ENCODE measurements at regions not wholly inside any gene's neighbourhood (a gene's known extent, or its start where the extent isn't known, plus 50 kb on each side); places are given as distances from the start of the nearest gene placed in this dataset.

GRCh38 chr3:181174676-181175233, 185.2 kb upstream of the DNAJC19 start:
- FAIRE-seq (no peak), DNase-seq (ENCODE audit: low read depth) (no peak)
- Histone ChIP-seq H3K27me3 (ENCODE audit: control insufficient read depth, insufficient read depth, low read length) (no peaks in the 10 kb centered on the region), H3K36me3 (ENCODE audit: control insufficient read depth, insufficient read depth, low read length) (no peaks in the 10 kb centered on the region), H3K4me3 (ENCODE audit: low read depth, low read length) (no peak overlapping the region)
- no peak for TF ChIP-seq CTCF (IDR thresholded peaks at IDR 0.05; ENCODE audit: insufficient read depth, low read length, severe bottlenecking)

DNA sequence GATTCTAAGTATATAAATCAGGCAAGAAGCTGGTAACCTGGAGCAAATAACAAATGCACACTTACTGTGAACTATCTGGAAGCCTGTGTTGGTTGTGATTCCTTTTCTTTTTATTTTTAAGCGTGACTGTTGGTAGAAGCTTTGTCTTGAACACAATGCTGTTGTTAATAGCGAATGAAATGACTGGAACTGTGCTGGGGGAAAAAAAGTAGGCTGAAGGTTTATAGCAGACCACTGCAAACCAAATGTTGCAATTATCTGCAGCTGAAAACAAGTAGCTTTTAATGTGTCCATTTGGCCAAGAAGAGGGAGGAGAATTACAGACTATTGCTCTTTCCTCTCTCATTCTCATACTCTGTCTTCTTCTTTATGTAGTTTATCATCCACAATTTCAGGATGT, 184.5 kb upstream of the DNAJC19 start:
- no peaks in the 10 kb centered on the region for H3K27me3 ChIP-seq (ENCODE audit: control insufficient read depth, insufficient read depth, low read length)
- DNase-seq (ENCODE audit: low read depth): no peak
- H3K36me3 ChIP-seq (ENCODE audit: control insufficient read depth, insufficient read depth, low read length): no peaks in the 10 kb centered on the region
- no peak overlapping the region for H3K4me3 ChIP-seq (ENCODE audit: low read depth, low read length)
- no peak for FAIRE-seq
- no peak for TF ChIP-seq CTCF (IDR thresholded peaks at IDR 0.05; ENCODE audit: insufficient read depth, low read length, severe bottlenecking)

DNA sequence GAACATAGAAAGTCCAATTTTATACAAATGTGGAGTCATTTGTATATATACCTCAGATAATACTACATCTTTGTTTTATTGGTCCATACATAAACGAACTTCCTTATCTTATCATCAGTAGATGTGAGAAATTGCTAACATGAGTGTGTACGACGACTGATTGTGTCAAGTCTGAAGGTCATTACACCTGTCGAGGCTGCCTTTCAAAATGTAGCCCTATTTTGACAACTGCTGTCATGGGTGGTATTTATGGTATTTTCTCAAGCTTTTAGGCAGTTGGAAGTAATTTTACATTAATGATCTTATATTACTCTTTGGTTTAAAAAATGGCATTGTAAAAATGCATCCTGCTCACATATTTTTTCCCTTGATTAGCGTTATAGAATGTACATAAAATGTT, 183.7 kb upstream of the DNAJC19 start:
- FAIRE-seq (no peak), DNase-seq (ENCODE audit: low read depth) (no peak)
- Histone ChIP-seq H3K36me3 (ENCODE audit: control insufficient read depth, insufficient read depth, low read length) (no peaks in the 10 kb centered on the region), H3K4me3 (ENCODE audit: low read depth, low read length) (no peak overlapping the region), H3K27me3 (ENCODE audit: control insufficient read depth, insufficient read depth, low read length) (no peaks in the 10 kb centered on the region)
- TF ChIP-seq CTCF (IDR thresholded peaks at IDR 0.05; ENCODE audit: insufficient read depth, low read length, severe bottlenecking): no peak

- no peak for TF ChIP-seq CTCF (IDR thresholded peaks at IDR 0.05; ENCODE audit: insufficient read depth, low read length, severe bottlenecking)
- Histone ChIP-seq H3K36me3 (ENCODE audit: control insufficient read depth, insufficient read depth, low read length) (no peaks in the 10 kb centered on the region), H3K4me3 (ENCODE audit: low read depth, low read length) (no peak overlapping the region), H3K27me3 (ENCODE audit: control insufficient read depth, insufficient read depth, low read length) (no peaks in the 10 kb centered on the region)
- DNase-seq (ENCODE audit: low read depth) (no peak), FAIRE-seq (no peak)
Observed at GRCh38 chr3:181134873-181135272, 145.3 kb upstream of the DNAJC19 start.

DNA sequence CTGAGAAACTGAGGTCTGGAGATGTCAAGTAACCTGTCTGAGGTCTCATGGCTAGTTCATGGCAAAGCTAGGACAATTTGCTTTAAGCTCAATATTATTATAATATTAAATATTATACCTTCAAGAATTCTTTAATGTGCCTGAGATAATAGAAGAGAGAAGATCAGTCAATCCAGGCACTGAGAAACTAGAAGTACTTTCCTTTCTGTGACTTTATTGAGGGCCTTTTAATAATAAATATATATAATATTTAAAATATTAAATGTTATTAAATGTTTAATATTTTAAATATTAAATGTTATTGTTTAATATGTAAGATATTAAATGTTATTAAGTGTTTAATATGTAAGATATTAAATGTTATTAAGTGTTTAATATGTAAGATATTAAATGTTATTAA, 144.3 kb upstream of the DNAJC19 start:
- H3K4me3 ChIP-seq (ENCODE audit: low read depth, low read length): no peak overlapping the region
- DNase-seq (ENCODE audit: low read depth): no peak
- H3K36me3 ChIP-seq (ENCODE audit: control insufficient read depth, insufficient read depth, low read length): no peaks in the 10 kb centered on the region
- TF ChIP-seq CTCF (IDR thresholded peaks at IDR 0.05; ENCODE audit: insufficient read depth, low read length, severe bottlenecking): no peak
- FAIRE-seq: no peak
- no peaks in the 10 kb centered on the region for H3K27me3 ChIP-seq (ENCODE audit: control insufficient read depth, insufficient read depth, low read length)

- FAIRE-seq (no peak), DNase-seq (ENCODE audit: low read depth) (no peak)
- TF ChIP-seq CTCF (IDR thresholded peaks at IDR 0.05; ENCODE audit: insufficient read depth, low read length, severe bottlenecking): no peak
- Histone ChIP-seq H3K27me3 (ENCODE audit: control insufficient read depth, insufficient read depth, low read length) (no peaks in the 10 kb centered on the region), H3K4me3 (ENCODE audit: low read depth, low read length) (no peak overlapping the region), H3K36me3 (ENCODE audit: control insufficient read depth, insufficient read depth, low read length) (no peaks in the 10 kb centered on the region)
Observed at GRCh38 chr3:181105646-181106045, 116.1 kb upstream of the DNAJC19 start.

Data from bronchial epithelial cell (primary cell).